ENCODE measurements at regions not wholly inside any gene's neighbourhood (a gene's known extent, or its start where the extent isn't known, plus 50 kb on each side); places are given as distances from the start of the nearest gene placed in this dataset.
"Not testable (repeated sequence)": the region's sequence is repeated elsewhere in the genome, so short reads cannot be mapped to it uniquely, and the experiment has no call there.

GRCh38 chr9:29068461-29068860, 1495.2 kb upstream of the C9orf72 start:
- no peak for TF ChIP-seq CTCF (IDR thresholded peaks at IDR 0.05; ENCODE audit: borderline replicate concordance)
- no peaks in the 10 kb centered on the region for H3K27me3 ChIP-seq (ENCODE audit: low read depth)
- DNase-seq: no peak

GRCh38 chr9:29069376-29069775, 1496.1 kb upstream of the C9orf72 start:
- intact Hi-C loops (cut with micrococcal nuclease): no loop called here
- Histone ChIP-seq H3K36me3 (no peaks in the 10 kb centered on the region), H3K27ac (replicated peaks) (no peak overlapping the region), H3K9me3 (replicated peaks) (no peaks in the 10 kb centered on the region), H3K4me3 (no peak overlapping the region), H3K27me3 (ENCODE audit: low read depth) (no peaks in the 10 kb centered on the region), H3K4me1 (no peaks in the 10 kb centered on the region)
- no peak for DNase-seq
- TF ChIP-seq CTCF (IDR thresholded peaks at IDR 0.05; ENCODE audit: borderline replicate concordance): no peak

More at GRCh38 chr9:29068461-29068860, 1495.2 kb upstream of the C9orf72 start:
- Histone ChIP-seq H3K4me1 (no peaks in the 10 kb centered on the region), H3K27ac (replicated peaks) (no peak overlapping the region), H3K4me3 (no peak overlapping the region), H3K36me3 (no peaks in the 10 kb centered on the region), H3K9me3 (replicated peaks) (no peaks in the 10 kb centered on the region)
- intact Hi-C loops (cut with micrococcal nuclease): no loop called here

GRCh38 chr9:29078063-29078666, 1504.9 kb upstream of the C9orf72 start:
- H3K27me3 ChIP-seq (ENCODE audit: low read depth): no peaks in the 10 kb centered on the region
- intact Hi-C loops (cut with micrococcal nuclease): no loop called here
- no peak for DNase-seq
- H3K27ac ChIP-seq (replicated peaks): no peak overlapping the region
- peaks cover 7% of the 10 kb centered on the region for H3K9me3 ChIP-seq (replicated peaks)
- H3K4me1 ChIP-seq: no peaks in the 10 kb centered on the region
- TF ChIP-seq CTCF (IDR thresholded peaks at IDR 0.05; ENCODE audit: borderline replicate concordance): no peak
- no peaks in the 10 kb centered on the region for H3K36me3 ChIP-seq
- H3K4me3 ChIP-seq: no peak overlapping the region

GRCh38 chr9:29100762-29101161, 1527.5 kb upstream of the C9orf72 start:
- Histone ChIP-seq H3K27ac (replicated peaks) (no peak overlapping the region), H3K4me1 (no peaks in the 10 kb centered on the region), H3K27me3 (ENCODE audit: low read depth) (no peaks in the 10 kb centered on the region), H3K4me3 (no peak overlapping the region), H3K9me3 (replicated peaks) (peaks cover 15% of the 10 kb centered on the region), H3K36me3 (no peaks in the 10 kb centered on the region)
- no peak for DNase-seq
- TF ChIP-seq CTCF (IDR thresholded peaks at IDR 0.05; ENCODE audit: borderline replicate concordance): no peak
- intact Hi-C loops (cut with micrococcal nuclease): no loop called here

- H3K36me3 ChIP-seq; H3K27ac ChIP-seq (replicated peaks); H3K4me3 ChIP-seq; H3K4me1 ChIP-seq; DNase-seq; H3K9me3 ChIP-seq (replicated peaks); H3K27me3 ChIP-seq (ENCODE audit: low read depth); intact Hi-C loops (cut with micrococcal nuclease): not testable (repeated sequence)
Measured at GRCh38 chr9:29104166-29104565, 1530.9 kb upstream of the C9orf72 start.

GRCh38 chr9:29118555-29118954, 1545.3 kb upstream of the C9orf72 start:
- H3K27me3 ChIP-seq (ENCODE audit: low read depth): no peaks in the 10 kb centered on the region
- no peaks in the 10 kb centered on the region for H3K4me1 ChIP-seq
- TF ChIP-seq CTCF (IDR thresholded peaks at IDR 0.05; ENCODE audit: borderline replicate concordance): no peak
- intact Hi-C loops (cut with micrococcal nuclease): no loop called here
- peaks cover 14% of the 10 kb centered on the region for H3K9me3 ChIP-seq (replicated peaks)
- no peak for DNase-seq
- H3K4me3 ChIP-seq: no peak overlapping the region
- no peaks in the 10 kb centered on the region for H3K36me3 ChIP-seq
- H3K27ac ChIP-seq (replicated peaks): no peak overlapping the region

All from left ventricle myocardium inferior (tissue), 1 donor.